Astrocyte (in vitro differentiated cells and primary cell): ENCODE measurements at regions not wholly inside any gene's neighbourhood (a gene's known extent, or its start where the extent isn't known, plus 50 kb on each side); places are given as distances from the start of the nearest gene placed in this dataset.

Experiments used
- DNase-seq: peaks from one replicate; pipeline ENCODE4 v3.0.0-alpha.2; 2010; ENCODE audit warnings: low read depth
- FAIRE-seq: peaks from 2 replicates; lab custom pipeline; 2011; peaks lifted over from hg19 to GRCh38; lab: Jason Lieb, UNC
- H2AFZ ChIP-seq: 2 replicates; pipeline ENCODE4 v1.6.0; 2012; ENCODE audit warnings: low read depth, low read length, inconsistent platforms
- H3K27ac ChIP-seq: 2 replicates; pipeline ENCODE4 v1.5.1; 2011; ENCODE audit warnings: low read depth, low read length, inconsistent platforms
- H3K27me3 ChIP-seq: 2 replicates; pipeline ENCODE4 v1.6.0; 2011; ENCODE audit warnings: low read length, inconsistent platforms; ENCODE audit not compliant: insufficient read depth
- H3K36me3 ChIP-seq: 2 replicates; pipeline ENCODE4 v1.5.1; 2011; ENCODE audit warnings: low read length, inconsistent platforms; ENCODE audit not compliant: insufficient read depth
- H3K4me1 ChIP-seq: 2 replicates; pipeline ENCODE4 v1.5.1; 2011; ENCODE audit warnings: low read length, inconsistent platforms; ENCODE audit not compliant: insufficient read depth
- H3K4me2 ChIP-seq: 2 replicates; pipeline ENCODE4 v1.6.0; 2012; ENCODE audit warnings: low read length, inconsistent platforms
- H3K4me3 ChIP-seq: 2 replicates; pipeline ENCODE4 v1.5.1; 2011; ENCODE audit warnings: low read depth, mild to moderate bottlenecking, low read length, inconsistent platforms; ENCODE audit not compliant: insufficient read depth
- H3K79me2 ChIP-seq: 2 replicates; pipeline ENCODE4 v1.6.0; 2012; ENCODE audit warnings: mild to moderate bottlenecking, low read length, inconsistent platforms; ENCODE audit not compliant: insufficient read depth
- H3K9ac ChIP-seq: 2 replicates; pipeline ENCODE4 v1.6.0; 2012; ENCODE audit warnings: mild to moderate bottlenecking, low read length, inconsistent platforms
- H3K9me3 ChIP-seq: 2 replicates; pipeline ENCODE4 v1.5.1; 2012; ENCODE audit warnings: low read depth, mild to moderate bottlenecking, low read length, inconsistent platforms; ENCODE audit not compliant: insufficient read depth
- H4K20me1 ChIP-seq: 2 replicates; pipeline ENCODE4 v1.6.0; 2012; ENCODE audit warnings: low read length, inconsistent platforms; ENCODE audit not compliant: insufficient read depth
- H3K27ac Mint-ChIP-seq: one replicate; pipeline ENCODE4 v1.8.0; 2021; ENCODE audit warnings: mild to moderate bottlenecking, mixed read lengths; ENCODE audit not compliant: unreplicated experiment
- H3K27me3 Mint-ChIP-seq: one replicate; pipeline ENCODE4 v1.8.0; 2021; ENCODE audit warnings: low read depth, mixed read lengths; ENCODE audit not compliant: unreplicated experiment
- H3K36me3 Mint-ChIP-seq: one replicate; pipeline ENCODE4 v1.8.0; 2021; ENCODE audit warnings: low read depth, mixed read lengths; ENCODE audit not compliant: unreplicated experiment
- H3K4me1 Mint-ChIP-seq: one replicate; pipeline ENCODE4 v1.8.0; 2021; ENCODE audit warnings: low read depth, mixed read lengths; ENCODE audit not compliant: unreplicated experiment
- H3K4me3 Mint-ChIP-seq: one replicate; pipeline ENCODE4 v1.8.0; 2021; ENCODE audit warnings: mild to moderate bottlenecking, moderate library complexity, mixed read lengths; ENCODE audit not compliant: unreplicated experiment
- H3K9me3 Mint-ChIP-seq: one replicate; pipeline ENCODE4 v1.8.0; 2021; ENCODE audit warnings: mild to moderate bottlenecking, mixed read lengths; ENCODE audit not compliant: unreplicated experiment
- EZH2 ChIP-seq: IDR thresholded peaks from 2 replicates; pipeline ENCODE4 v1.6.1; 2012; ENCODE audit warnings: mild to moderate bottlenecking, low read length, inconsistent platforms; ENCODE audit not compliant: insufficient read depth
- TF ChIP-seq, protein P1 (sequence below): IDR thresholded peaks from 2 replicates; pipeline ENCODE4 v1.5.1; 2011; ENCODE audit warnings: low read depth, mild to moderate bottlenecking, inconsistent platforms, low read length, moderate library complexity; ENCODE audit not compliant: insufficient read depth

GRCh38 chr20:48211847-48212246 lies 426.6 kb upstream of the SULF2 start:
- no peaks in the 10 kb centered on the region for H3K4me1 Mint-ChIP-seq

GRCh38 chr20:48211238-48211637 lies 426.0 kb upstream of the SULF2 start:
- Mint-ChIP-seq H3K27me3 (peaks cover 35% of the 10 kb centered on the region), H3K4me1 (no peaks in the 10 kb centered on the region), H3K4me3 (no peak overlapping the region), H3K9me3 (peaks cover 2% of the 10 kb centered on the region), H3K36me3 (peaks cover 1% of the 10 kb centered on the region), H3K27ac (no peak overlapping the region)
- Histone ChIP-seq H3K4me2 (no peak overlapping the region), H3K36me3 (no peaks in the 10 kb centered on the region), H3K4me1 (no peaks in the 10 kb centered on the region), H3K27me3 (peaks cover 5% of the 10 kb centered on the region), H4K20me1 (no peaks in the 10 kb centered on the region), H3K27ac (no peak overlapping the region), H3K9me3 (no peaks in the 10 kb centered on the region), H3K79me2 (no peaks in the 10 kb centered on the region), H2AFZ (no peak overlapping the region), H3K9ac (no peak overlapping the region), H3K4me3 (no peak overlapping the region)
- DNase-seq (no peak), FAIRE-seq (no peak)
- no peak for TF ChIP-seq EZH2
- TF ChIP-seq, protein P1, sequence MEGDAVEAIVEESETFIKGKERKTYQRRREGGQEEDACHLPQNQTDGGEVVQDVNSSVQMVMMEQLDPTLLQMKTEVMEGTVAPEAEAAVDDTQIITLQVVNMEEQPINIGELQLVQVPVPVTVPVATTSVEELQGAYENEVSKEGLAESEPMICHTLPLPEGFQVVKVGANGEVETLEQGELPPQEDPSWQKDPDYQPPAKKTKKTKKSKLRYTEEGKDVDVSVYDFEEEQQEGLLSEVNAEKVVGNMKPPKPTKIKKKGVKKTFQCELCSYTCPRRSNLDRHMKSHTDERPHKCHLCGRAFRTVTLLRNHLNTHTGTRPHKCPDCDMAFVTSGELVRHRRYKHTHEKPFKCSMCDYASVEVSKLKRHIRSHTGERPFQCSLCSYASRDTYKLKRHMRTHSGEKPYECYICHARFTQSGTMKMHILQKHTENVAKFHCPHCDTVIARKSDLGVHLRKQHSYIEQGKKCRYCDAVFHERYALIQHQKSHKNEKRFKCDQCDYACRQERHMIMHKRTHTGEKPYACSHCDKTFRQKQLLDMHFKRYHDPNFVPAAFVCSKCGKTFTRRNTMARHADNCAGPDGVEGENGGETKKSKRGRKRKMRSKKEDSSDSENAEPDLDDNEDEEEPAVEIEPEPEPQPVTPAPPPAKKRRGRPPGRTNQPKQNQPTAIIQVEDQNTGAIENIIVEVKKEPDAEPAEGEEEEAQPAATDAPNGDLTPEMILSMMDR: no peak

More at GRCh38 chr20:48211847-48212246, 426.6 kb upstream of the SULF2 start:
- Mint-ChIP-seq H3K4me3 (no peak overlapping the region), H3K27ac (no peak overlapping the region), H3K27me3 (peaks cover 31% of the 10 kb centered on the region), H3K9me3 (peaks cover 2% of the 10 kb centered on the region), H3K36me3 (peaks cover 1% of the 10 kb centered on the region)
- H3K9me3 ChIP-seq: no peaks in the 10 kb centered on the region
- H3K4me2 ChIP-seq: no peak overlapping the region
- H3K79me2 ChIP-seq: no peaks in the 10 kb centered on the region
- FAIRE-seq (no peak), DNase-seq (no peak)
- TF ChIP-seq, protein P1: no peak
- no peak for TF ChIP-seq EZH2
- no peak overlapping the region for H3K9ac ChIP-seq
- peaks cover 5% of the 10 kb centered on the region for H3K27me3 ChIP-seq
- no peak overlapping the region for H3K4me3 ChIP-seq
- H3K27ac ChIP-seq: no peak overlapping the region
- no peaks in the 10 kb centered on the region for H3K36me3 ChIP-seq
- no peaks in the 10 kb centered on the region for H3K4me1 ChIP-seq
- no peak overlapping the region for H2AFZ ChIP-seq
- H4K20me1 ChIP-seq: no peaks in the 10 kb centered on the region

DNA sequence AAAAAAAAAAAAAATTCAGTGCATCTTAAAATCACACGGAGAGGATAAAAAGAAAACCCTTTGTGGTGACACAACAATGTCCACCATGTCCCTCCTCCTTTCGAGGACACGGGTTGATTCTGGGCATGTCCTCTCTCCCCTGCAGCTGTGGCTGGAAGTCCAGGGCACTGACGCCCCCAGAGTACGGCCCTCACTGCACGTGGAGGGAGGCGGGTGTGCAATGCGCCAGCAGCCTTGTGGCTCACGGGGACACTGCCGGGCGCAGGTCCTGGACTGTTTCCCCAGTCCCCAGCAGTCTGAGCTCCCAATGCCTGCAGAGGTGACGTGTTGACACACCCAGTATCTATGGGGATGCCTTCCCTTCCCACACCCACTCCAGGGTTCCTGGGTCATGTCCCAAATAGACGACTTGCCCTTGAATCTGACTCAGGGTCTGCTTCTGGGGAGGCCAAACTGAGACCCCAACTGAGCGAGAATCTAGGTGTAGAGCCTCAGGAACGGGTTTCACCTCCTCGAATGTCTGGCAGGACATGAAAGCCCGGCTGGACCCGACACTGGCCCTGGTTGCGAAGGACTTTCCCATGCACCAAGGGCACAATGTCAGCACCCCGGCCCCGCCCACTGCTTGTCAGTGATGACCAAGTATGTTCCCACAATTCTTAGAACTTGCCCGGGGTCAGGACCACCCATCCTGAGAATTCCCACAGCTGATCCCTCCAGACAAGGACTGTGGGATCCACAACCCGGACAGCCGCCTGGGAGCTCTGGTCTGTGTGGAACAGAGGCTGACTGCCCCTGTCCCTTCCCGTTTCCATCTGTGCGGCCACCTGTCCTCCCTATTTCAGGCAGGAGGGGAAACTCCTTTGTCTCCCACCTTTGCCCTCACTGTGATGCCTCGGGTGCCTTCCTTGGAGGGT lies 425.1 kb upstream of the SULF2 start:
- Histone ChIP-seq H3K4me2 (no peak overlapping the region), H2AFZ (no peak overlapping the region), H3K9ac (no peak overlapping the region), H3K27ac (no peak overlapping the region), H3K4me1 (no peaks in the 10 kb centered on the region), H3K79me2 (no peaks in the 10 kb centered on the region), H3K27me3 (peaks cover 5% of the 10 kb centered on the region), H4K20me1 (no peaks in the 10 kb centered on the region), H3K9me3 (no peaks in the 10 kb centered on the region), H3K36me3 (no peaks in the 10 kb centered on the region), H3K4me3 (no peak overlapping the region)
- Mint-ChIP-seq H3K4me1 (no peaks in the 10 kb centered on the region), H3K4me3 (no peak overlapping the region), H3K27me3 (peaks cover 37% of the 10 kb centered on the region), H3K36me3 (peaks cover 1% of the 10 kb centered on the region), H3K9me3 (peaks cover 2% of the 10 kb centered on the region), H3K27ac (no peak overlapping the region)
- TF ChIP-seq EZH2: no peak
- TF ChIP-seq, protein P1: no peak
- FAIRE-seq (no peak), DNase-seq (no peak)
